ENCODE measurements at regions not wholly inside any gene's neighbourhood (a gene's known extent, or its start where the extent isn't known, plus 50 kb on each side); places are given as distances from the start of the nearest gene placed in this dataset.
"Not testable (repeated sequence)": the region's sequence is repeated elsewhere in the genome, so short reads cannot be mapped to it uniquely, and the experiment has no call there.

- DNase-seq = no peak
Measured at GRCh38 chr5:67805666-67806348, 409.7 kb upstream of the PIK3R1 start.

- DNase-seq = no peak
Measured at GRCh38 chr5:67802766-67803165, 412.8 kb upstream of the PIK3R1 start.

GRCh38 chr5:67799732-67800234 is 415.8 kb upstream of the PIK3R1 start:
- DNase-seq = no peak

- not testable (repeated sequence) for DNase-seq
Measured at GRCh38 chr5:67798470-67798869, 417.1 kb upstream of the PIK3R1 start.

- no peak for DNase-seq
Measured at GRCh38 chr5:67795781-67796477, 419.6 kb upstream of the PIK3R1 start.

GRCh38 chr5:67793966-67794365 is 421.6 kb upstream of the PIK3R1 start:
- DNase-seq = no peak

GRCh38 chr5:67793418-67793817 is 422.1 kb upstream of the PIK3R1 start:
- DNase-seq = no peak

- DNase-seq = no peak
Measured at GRCh38 chr5:67792891-67793290, 422.7 kb upstream of the PIK3R1 start.

- DNase-seq = no peak
Measured at GRCh38 chr5:67790390-67790789, 425.2 kb upstream of the PIK3R1 start.

GRCh38 chr5:67779893-67780623 is 435.5 kb upstream of the PIK3R1 start:
- DNase-seq = not testable (repeated sequence)

- DNase-seq = no peak
Measured at GRCh38 chr5:67774786-67775185, 440.8 kb upstream of the PIK3R1 start.

GRCh38 chr5:67774267-67774552 is 441.3 kb upstream of the PIK3R1 start:
- no peak for DNase-seq

GRCh38 chr5:67773411-67774266 is 441.9 kb upstream of the PIK3R1 start:
- no peak for DNase-seq

- DNase-seq = no peak
Measured at GRCh38 chr5:67771791-67772190, 443.8 kb upstream of the PIK3R1 start.

- no peak for DNase-seq
Measured at GRCh38 chr5:67771221-67771620, 444.3 kb upstream of the PIK3R1 start.

- DNase-seq = no peak
Measured at GRCh38 chr5:67770431-67771025, 445.0 kb upstream of the PIK3R1 start.

GRCh38 chr5:67765697-67766096 is 449.9 kb upstream of the PIK3R1 start:
- DNase-seq = no peak

GRCh38 chr5:67757771-67758170 is 457.8 kb upstream of the PIK3R1 start:
- DNase-seq = not testable (repeated sequence)

- DNase-seq = no peak
Measured at GRCh38 chr5:67752357-67752708, 463.2 kb upstream of the PIK3R1 start.

- no peak for DNase-seq
Measured at GRCh38 chr5:67748165-67748690, 467.3 kb upstream of the PIK3R1 start.

- DNase-seq = no peak
Measured at GRCh38 chr5:67747096-67747495, 468.5 kb upstream of the PIK3R1 start.

GRCh38 chr5:67746608-67747007 is 468.9 kb upstream of the PIK3R1 start:
- DNase-seq = not testable (repeated sequence)

Data from 8988T (cell line).